Adrenal gland (tissue), 9 donors: ENCODE measurements at regions not wholly inside any gene's neighbourhood (a gene's known extent, or its start where the extent isn't known, plus 50 kb on each side); places are given as distances from the start of the nearest gene placed in this dataset.

Experiments
- DNase-seq, 7 donors: peaks; one replicate each; pipeline ENCODE4 v3.0.0-alpha.2; 2019 to 2020
- H3K27ac ChIP-seq, 5 donors: fragments of 200-600 bp; sonication (generic) in 4 of 5; 1 replicate in 3 of 5; 2 replicates in 2 of 5; pipeline versions ENCODE4 v1.5.1 to v1.8.0; 2016 to 2020; ENCODE audit warnings: mild to moderate bottlenecking in 1 of 5
- H3K27me3 ChIP-seq: fragments of 200-600 bp; 2 replicates; pipeline ENCODE4 v1.8.0; 2021
- H3K36me3 ChIP-seq, 2 donors: fragments of 200-600 bp; replicated peaks in 1 of 2; 1 replicate in 1 of 2; 2 replicates in 1 of 2; pipeline versions ENCODE4 v1.5.1 to v1.8.0; 2018 to 2022
- H3K4me1 ChIP-seq, 2 donors: fragments of 200-600 bp; replicated peaks in 1 of 2; 1 replicate in 1 of 2; 2 replicates in 1 of 2; pipeline versions ENCODE4 v1.5.1 to v1.8.0; 2018 to 2021
- H3K4me3 ChIP-seq, 4 donors: fragments of 200-600 bp; sonication (generic) in 3 of 4; one replicate each; pipeline ENCODE4 v1.5.1; 2016 to 2018
- H3K9me3 ChIP-seq, 3 donors: fragments of 200-600 bp; sonication (generic) in 1 of 3; replicated peaks in 1 of 3; 1 replicate in 2 of 3; 2 replicates in 1 of 3; pipeline versions ENCODE4 v1.5.1 to v1.8.0; 2016 to 2021
- POLR2A ChIP-seq, 2 donors: fragments of 450-650 bp; IDR thresholded peaks; one replicate each; pipeline ENCODE4 v1.6.1; 2017; ENCODE audit warnings: antibody characterized with exemption in 2 of 2, mild to moderate bottlenecking in 2 of 2, moderate library complexity in 1 of 2
- WGBS, 4 donors: extraction: QIAGEN DNeasy Blood & Tissue Kit in 2 of 4; methylation state at CpG; one replicate each; pipeline versions ENCODE4 v1.1.5 to v1.1.7; 2013 to 2017; 5-methylcytosine and 5-hydroxymethylcytosine counted together
- intact Hi-C, 2 donors: fragments of 100-400 bp; cut with DNase I; formaldehyde crosslinking; loops; one replicate each; pipeline versions ENCODE4 v1.14.1 to v1.15.0; 2022 to 2023
- TF ChIP-seq, protein P1 (sequence below), 6 experiments: fragments of 450-650 bp in 4 of 6; fragments of 200-600 bp in 2 of 6; sonication (generic) in 1 of 6; IDR thresholded peaks; 1 replicate in 5 of 6; 2 replicates in 1 of 6; pipeline versions ENCODE4 v1.5.1 to v1.8.0; 2016 to 2021; ENCODE audit warnings: antibody characterized with exemption in 6 of 6, mild to moderate bottlenecking in 2 of 6, moderate library complexity in 1 of 6
- donor health status: healthy with polysubstance abuse.
- donor health status: Bipolar disorder and iron deficiency.
- donor health status: DM: yes; HTN: yes; CAD: no.
- donor health status: DM: no; HTN: no; CAD: no.
- donor health status: DM: no; HTN: no; CAD: no.

GRCh38 chr2:143940720-143941119 lies 579.2 kb downstream of the ZEB2 start:
- TF ChIP-seq, protein P1, sequence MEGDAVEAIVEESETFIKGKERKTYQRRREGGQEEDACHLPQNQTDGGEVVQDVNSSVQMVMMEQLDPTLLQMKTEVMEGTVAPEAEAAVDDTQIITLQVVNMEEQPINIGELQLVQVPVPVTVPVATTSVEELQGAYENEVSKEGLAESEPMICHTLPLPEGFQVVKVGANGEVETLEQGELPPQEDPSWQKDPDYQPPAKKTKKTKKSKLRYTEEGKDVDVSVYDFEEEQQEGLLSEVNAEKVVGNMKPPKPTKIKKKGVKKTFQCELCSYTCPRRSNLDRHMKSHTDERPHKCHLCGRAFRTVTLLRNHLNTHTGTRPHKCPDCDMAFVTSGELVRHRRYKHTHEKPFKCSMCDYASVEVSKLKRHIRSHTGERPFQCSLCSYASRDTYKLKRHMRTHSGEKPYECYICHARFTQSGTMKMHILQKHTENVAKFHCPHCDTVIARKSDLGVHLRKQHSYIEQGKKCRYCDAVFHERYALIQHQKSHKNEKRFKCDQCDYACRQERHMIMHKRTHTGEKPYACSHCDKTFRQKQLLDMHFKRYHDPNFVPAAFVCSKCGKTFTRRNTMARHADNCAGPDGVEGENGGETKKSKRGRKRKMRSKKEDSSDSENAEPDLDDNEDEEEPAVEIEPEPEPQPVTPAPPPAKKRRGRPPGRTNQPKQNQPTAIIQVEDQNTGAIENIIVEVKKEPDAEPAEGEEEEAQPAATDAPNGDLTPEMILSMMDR (IDR thresholded peaks at IDR 0.05): no peak
- no peak for TF ChIP-seq POLR2A (IDR thresholded peaks at IDR 0.05)
- intact Hi-C loops: no loop called here
- no peak for DNase-seq
- H3K27ac ChIP-seq: peak overlapping the region in 1 of 5 donors; percentile 63
- H3K4me1 ChIP-seq: peaks cover 7 to 17% of the 10 kb centered on the region in 2 donors
- H3K27me3 ChIP-seq: no peaks in the 10 kb centered on the region
- H3K9me3 ChIP-seq: no peaks in the 10 kb centered on the region
- no peak overlapping the region for H3K4me3 ChIP-seq
- H3K36me3 ChIP-seq: no peaks in the 10 kb centered on the region
- 92 to 98% (median 96%) methylated on average over 3 of the region's 3 CpGs for WGBS, 4 donors

DNA sequence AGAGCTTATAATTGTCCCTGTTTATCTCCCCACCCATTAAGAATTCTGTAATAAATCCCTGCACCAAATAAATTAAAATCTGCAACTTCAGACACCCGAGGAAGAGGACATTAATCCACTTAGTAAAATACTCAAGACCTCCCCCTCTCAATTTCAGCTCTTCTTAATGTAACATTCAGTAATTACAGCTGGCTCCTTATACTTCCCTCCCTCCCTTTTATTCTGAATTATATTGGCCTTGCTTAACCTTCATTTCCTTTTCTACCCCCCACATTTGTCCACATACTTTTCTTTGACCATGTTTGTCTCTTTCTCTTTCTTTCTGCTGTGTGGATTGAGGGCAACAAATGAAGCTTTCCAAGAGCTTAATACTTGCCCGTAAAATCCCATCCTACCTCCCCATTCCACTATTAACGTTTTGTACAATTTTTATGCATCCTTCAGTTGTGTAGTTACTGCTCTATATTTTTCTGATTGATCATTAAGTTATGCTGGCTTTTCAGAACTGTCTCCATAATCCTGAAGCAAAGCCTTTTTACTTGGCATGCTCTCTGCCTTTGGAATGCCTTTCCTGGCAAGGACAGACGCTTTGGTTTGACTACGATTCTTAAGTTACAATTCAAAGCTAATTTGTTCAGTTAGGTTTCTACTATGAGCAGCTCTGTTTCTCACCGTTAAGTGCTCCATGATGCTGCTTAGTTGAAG lies 580.1 kb downstream of the ZEB2 start:
- H3K4me3 ChIP-seq: no peak overlapping the region
- H3K27ac ChIP-seq: peak overlapping the region in 3 of 5 donors; percentile 2 to 81 (median 63)
- no peak for TF ChIP-seq POLR2A (IDR thresholded peaks at IDR 0.05)
- TF ChIP-seq, protein P1 (IDR thresholded peaks at IDR 0.05): no peak

GRCh38 chr2:143937723-143938350 lies 582.1 kb downstream of the ZEB2 start:
- H3K36me3 ChIP-seq: no peaks in the 10 kb centered on the region
- peak overlapping the region in 2 of 4 donors; percentile 43 to 73 for H3K4me3 ChIP-seq
- H3K27me3 ChIP-seq: no peaks in the 10 kb centered on the region
- 31 to 38% (median 35%) methylated on average over 11 of the region's 11 CpGs for WGBS, 4 donors
- TF ChIP-seq, protein P1 (IDR thresholded peaks at IDR 0.05): no peak
- no peak for TF ChIP-seq POLR2A (IDR thresholded peaks at IDR 0.05)
- H3K9me3 ChIP-seq: no peaks in the 10 kb centered on the region
- peaks cover 7 to 17% of the 10 kb centered on the region in 2 donors for H3K4me1 ChIP-seq
- intact Hi-C loops: no loop called here
- DNase-seq: peak in 1 of 7 donors; percentile 13
- peak overlapping the region in 4 of 5 donors; percentile 32 to 87 (median 69) for H3K27ac ChIP-seq

More for the DNA sequence above, 580.1 kb downstream of the ZEB2 start:
- WGBS, 4 donors: 66 to 75% (median 69%) methylated on average over 6 of the region's 6 CpGs
- no peak for DNase-seq
- intact Hi-C loops: no loop called here
- H3K36me3 ChIP-seq: no peaks in the 10 kb centered on the region
- H3K27me3 ChIP-seq: no peaks in the 10 kb centered on the region
- no peaks in the 10 kb centered on the region for H3K9me3 ChIP-seq
- H3K4me1 ChIP-seq: peaks cover 7 to 17% of the 10 kb centered on the region in 2 donors

DNA sequence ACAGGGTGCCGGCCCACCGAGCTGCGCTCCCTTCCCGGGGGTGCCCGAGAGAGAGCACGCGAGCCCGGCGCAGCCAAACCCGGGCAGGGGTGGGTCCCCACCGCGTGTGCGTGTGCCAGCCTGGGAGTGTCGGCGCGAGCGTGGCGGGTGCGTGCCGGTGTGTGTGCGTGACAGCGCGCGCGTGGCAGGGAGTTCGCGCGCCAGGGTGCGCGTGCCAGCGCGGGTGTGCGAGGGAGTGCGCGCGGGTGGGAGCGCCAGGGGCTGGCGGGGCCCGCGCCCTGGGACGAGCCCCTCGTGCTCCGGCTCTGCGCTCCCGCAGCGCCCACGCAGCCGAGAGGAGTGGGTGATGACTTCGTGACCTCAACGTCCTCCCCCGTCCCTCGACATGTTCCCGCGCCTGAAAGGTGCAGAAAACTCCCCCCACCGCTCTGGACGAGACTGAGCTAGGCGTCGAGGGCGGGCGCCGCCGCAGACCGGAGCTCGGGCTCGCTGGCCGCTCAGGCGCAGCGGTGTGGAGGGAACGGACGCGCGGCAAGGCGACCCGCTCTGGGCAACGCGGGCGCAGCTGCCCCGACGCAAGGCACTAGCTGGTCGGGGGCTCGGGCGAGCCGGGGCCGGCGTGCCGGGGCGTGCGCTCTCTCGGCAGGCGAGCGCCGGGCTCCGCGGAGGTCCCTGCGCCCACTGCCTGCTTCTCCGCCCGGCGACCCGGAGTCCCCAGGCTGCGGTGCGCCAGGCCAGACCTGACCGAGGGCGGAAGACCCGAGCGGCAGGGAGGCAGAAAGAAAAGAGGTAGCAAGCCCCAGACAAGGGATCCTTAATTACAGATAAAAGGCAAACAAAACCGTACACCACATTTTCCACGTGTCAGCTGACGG lies 582.8 kb downstream of the ZEB2 start:
- no peaks in the 10 kb centered on the region for H3K36me3 ChIP-seq
- DNase-seq: peak in 4 of 7 donors; percentile 10 to 29 (median 22)
- H3K27ac ChIP-seq: peak overlapping the region in 4 of 5 donors; percentile 32 to 87 (median 69)
- no peaks in the 10 kb centered on the region for H3K9me3 ChIP-seq
- H3K4me3 ChIP-seq: peak overlapping the region in 2 of 4 donors; percentile 43 to 73
- H3K4me1 ChIP-seq: peaks cover 7 to 17% of the 10 kb centered on the region in 2 donors
- intact Hi-C loops: no loop called here
- 0 to 2% (median 1%) methylated on average over 4 to 108 of the region's 108 CpGs for WGBS, 4 donors
- TF ChIP-seq POLR2A (IDR thresholded peaks at IDR 0.05): no peak
- TF ChIP-seq, protein P1 (IDR thresholded peaks at IDR 0.05): no peak
- H3K27me3 ChIP-seq: no peaks in the 10 kb centered on the region
